ENCODE measurements at regions not wholly inside any gene's neighbourhood (a gene's known extent, or its start where the extent isn't known, plus 50 kb on each side); places are given as distances from the start of the nearest gene placed in this dataset.

DNA sequence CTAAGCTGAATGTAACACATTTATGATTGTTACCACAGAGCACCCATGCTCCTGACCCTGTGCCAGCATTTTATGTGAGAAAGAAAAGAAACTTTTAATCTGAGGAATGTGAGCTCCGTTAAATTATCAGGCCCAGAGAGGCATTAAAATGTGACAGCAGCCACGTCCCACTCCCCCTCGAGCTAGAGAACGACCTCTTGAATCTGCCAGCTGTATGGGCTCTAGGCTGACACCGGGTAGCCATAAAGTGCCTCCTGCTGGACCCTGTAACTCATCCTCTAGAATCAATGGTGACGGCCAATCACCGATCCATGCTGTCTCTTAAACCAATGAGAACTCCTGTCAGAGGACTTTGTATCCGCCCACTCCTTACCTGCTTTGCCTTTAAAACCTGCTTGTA, 110.2 kb upstream of the ADRA2C start:
- Mint-ChIP-seq H3K36me3 (no peaks in the 10 kb centered on the region), H3K27me3 (peaks cover 93% of the 10 kb centered on the region), H3K4me1 (peaks cover 16% of the 10 kb centered on the region), H3K9me3 (no peaks in the 10 kb centered on the region), H3K27ac (no peak overlapping the region), H3K4me3 (no peak overlapping the region)
- ATAC-seq: no peak

GRCh38 chr4:3655485-3655884, 110.7 kb upstream of the ADRA2C start:
- H3K27ac Mint-ChIP-seq: no peak overlapping the region

DNA sequence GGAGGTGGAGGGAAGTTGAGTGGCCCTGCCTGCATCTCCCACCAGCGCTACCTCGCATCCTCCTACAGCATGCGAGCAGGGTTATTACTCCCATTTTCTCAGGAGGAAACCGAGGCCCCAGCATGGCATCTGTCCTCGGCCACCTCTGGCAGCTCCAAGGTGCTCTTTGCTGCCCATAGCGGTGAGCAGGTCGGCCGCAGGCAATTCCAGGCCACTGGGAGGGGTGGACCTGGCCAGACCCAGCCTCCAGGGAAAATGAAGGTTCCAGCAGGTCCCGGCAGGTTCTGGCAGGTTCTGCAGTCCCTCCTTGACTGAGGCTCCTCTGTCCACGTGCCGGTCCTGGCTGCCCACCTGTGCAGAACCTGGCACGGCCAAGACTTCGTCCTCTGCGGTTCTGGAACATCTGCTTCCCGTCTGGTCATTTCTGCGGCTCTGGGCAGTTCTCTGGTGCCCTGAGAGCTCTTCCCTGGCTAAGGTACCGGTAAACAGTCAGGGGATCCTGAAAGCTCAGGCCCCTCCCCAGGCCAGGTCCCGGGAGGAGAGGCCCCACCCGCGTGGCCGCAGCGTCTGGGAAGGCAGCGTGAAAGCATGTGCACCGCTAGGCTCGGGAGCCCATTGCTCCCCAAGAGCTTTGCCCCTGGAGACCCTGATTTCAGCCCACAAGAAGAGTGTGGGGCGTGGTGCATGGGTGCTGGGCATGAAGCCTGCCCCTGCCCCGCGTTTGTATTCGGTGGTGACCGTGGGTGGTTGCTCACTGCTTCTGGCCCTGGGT, 112.0 kb upstream of the ADRA2C start:
- ATAC-seq: no peak
- Mint-ChIP-seq H3K4me3 (no peak overlapping the region), H3K9me3 (no peaks in the 10 kb centered on the region), H3K36me3 (no peaks in the 10 kb centered on the region), H3K27me3 (peaks cover 93% of the 10 kb centered on the region), H3K27ac (no peak overlapping the region), H3K4me1 (peaks cover 9% of the 10 kb centered on the region)

More at GRCh38 chr4:3655485-3655884, 110.7 kb upstream of the ADRA2C start:
- no peaks in the 10 kb centered on the region for H3K9me3 Mint-ChIP-seq
- no peak for ATAC-seq
- peaks cover 12% of the 10 kb centered on the region for H3K4me1 Mint-ChIP-seq
- peaks cover 93% of the 10 kb centered on the region for H3K27me3 Mint-ChIP-seq
- no peak overlapping the region for H3K4me3 Mint-ChIP-seq
- no peaks in the 10 kb centered on the region for H3K36me3 Mint-ChIP-seq

- Mint-ChIP-seq H3K36me3 (no peaks in the 10 kb centered on the region), H3K27me3 (peaks cover 86% of the 10 kb centered on the region), H3K27ac (no peak overlapping the region), H3K9me3 (no peaks in the 10 kb centered on the region), H3K4me1 (peaks cover 9% of the 10 kb centered on the region), H3K4me3 (no peak overlapping the region)
- ATAC-seq: no peak
Measured at GRCh38 chr4:3652586-3652985, 113.6 kb upstream of the ADRA2C start.

GRCh38 chr4:3651267-3651845, 114.8 kb upstream of the ADRA2C start:
- Mint-ChIP-seq H3K27ac (no peak overlapping the region), H3K36me3 (no peaks in the 10 kb centered on the region), H3K4me3 (no peak overlapping the region), H3K27me3 (peaks cover 79% of the 10 kb centered on the region), H3K9me3 (no peaks in the 10 kb centered on the region), H3K4me1 (peaks cover 5% of the 10 kb centered on the region)
- ATAC-seq: no peak

GRCh38 chr4:3649491-3649890, 116.7 kb upstream of the ADRA2C start:
- Mint-ChIP-seq H3K4me3 (no peak overlapping the region), H3K9me3 (no peaks in the 10 kb centered on the region), H3K4me1 (no peaks in the 10 kb centered on the region), H3K36me3 (no peaks in the 10 kb centered on the region), H3K27me3 (peaks cover 68% of the 10 kb centered on the region), H3K27ac (no peak overlapping the region)
- ATAC-seq: no peak

DNA sequence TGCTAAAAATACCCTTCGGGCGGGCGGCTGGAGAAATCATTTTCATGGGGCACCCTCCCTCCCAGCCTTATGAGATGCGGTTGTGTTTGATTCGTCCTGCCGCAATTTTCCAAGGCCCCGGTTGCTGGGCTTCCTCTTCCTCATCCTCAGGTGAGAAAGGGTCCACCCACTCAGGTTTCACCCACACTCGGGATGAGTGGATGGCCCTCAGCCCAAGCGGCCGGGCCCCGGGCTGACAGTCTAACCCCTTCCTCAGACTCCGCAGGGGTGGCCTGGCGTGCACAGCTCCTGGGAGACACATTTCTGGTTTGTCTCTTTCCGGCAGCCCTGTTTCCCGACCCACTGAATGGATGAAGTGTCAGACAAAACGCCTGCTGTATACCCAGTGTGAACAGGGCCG, 116.5 kb upstream of the LRPAP1 start:
- Mint-ChIP-seq H3K9me3 (no peaks in the 10 kb centered on the region), H3K27ac (no peak overlapping the region), H3K36me3 (no peaks in the 10 kb centered on the region), H3K27me3 (peaks cover 68% of the 10 kb centered on the region), H3K4me3 (no peak overlapping the region), H3K4me1 (no peaks in the 10 kb centered on the region)
- no peak for ATAC-seq

DNA sequence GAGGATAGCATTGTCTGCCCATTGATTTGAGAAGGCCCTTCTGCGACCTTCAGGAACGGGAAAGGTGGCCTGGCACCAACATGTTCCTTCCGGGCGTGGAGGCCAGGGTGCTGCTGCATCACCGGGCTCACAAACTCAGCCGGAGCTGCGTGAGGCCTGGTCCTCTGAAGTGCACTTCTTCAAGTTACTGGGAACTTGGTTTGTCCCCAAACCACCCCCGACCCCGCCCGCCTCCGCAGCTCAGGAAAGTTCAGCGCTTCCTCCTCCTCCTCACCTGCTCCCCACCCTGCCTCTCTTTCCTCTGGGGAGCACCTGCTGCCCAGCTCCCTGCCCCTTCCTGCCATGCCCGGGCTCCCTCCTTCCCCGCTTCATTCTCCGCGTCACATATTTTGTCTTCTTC, 116.0 kb upstream of the LRPAP1 start:
- Mint-ChIP-seq H3K4me3 (no peak overlapping the region), H3K27ac (no peak overlapping the region), H3K36me3 (no peaks in the 10 kb centered on the region), H3K4me1 (no peaks in the 10 kb centered on the region), H3K9me3 (no peaks in the 10 kb centered on the region), H3K27me3 (peaks cover 68% of the 10 kb centered on the region)
- ATAC-seq: no peak

- H3K27me3 Mint-ChIP-seq: peaks cover 65% of the 10 kb centered on the region
- no peak overlapping the region for H3K4me3 Mint-ChIP-seq
- no peaks in the 10 kb centered on the region for H3K9me3 Mint-ChIP-seq
- ATAC-seq: no peak
- H3K27ac Mint-ChIP-seq: no peak overlapping the region
- H3K4me1 Mint-ChIP-seq: no peaks in the 10 kb centered on the region
- H3K36me3 Mint-ChIP-seq: no peaks in the 10 kb centered on the region
Measured at GRCh38 chr4:3647421-3647820, 115.2 kb upstream of the LRPAP1 start.

DNA sequence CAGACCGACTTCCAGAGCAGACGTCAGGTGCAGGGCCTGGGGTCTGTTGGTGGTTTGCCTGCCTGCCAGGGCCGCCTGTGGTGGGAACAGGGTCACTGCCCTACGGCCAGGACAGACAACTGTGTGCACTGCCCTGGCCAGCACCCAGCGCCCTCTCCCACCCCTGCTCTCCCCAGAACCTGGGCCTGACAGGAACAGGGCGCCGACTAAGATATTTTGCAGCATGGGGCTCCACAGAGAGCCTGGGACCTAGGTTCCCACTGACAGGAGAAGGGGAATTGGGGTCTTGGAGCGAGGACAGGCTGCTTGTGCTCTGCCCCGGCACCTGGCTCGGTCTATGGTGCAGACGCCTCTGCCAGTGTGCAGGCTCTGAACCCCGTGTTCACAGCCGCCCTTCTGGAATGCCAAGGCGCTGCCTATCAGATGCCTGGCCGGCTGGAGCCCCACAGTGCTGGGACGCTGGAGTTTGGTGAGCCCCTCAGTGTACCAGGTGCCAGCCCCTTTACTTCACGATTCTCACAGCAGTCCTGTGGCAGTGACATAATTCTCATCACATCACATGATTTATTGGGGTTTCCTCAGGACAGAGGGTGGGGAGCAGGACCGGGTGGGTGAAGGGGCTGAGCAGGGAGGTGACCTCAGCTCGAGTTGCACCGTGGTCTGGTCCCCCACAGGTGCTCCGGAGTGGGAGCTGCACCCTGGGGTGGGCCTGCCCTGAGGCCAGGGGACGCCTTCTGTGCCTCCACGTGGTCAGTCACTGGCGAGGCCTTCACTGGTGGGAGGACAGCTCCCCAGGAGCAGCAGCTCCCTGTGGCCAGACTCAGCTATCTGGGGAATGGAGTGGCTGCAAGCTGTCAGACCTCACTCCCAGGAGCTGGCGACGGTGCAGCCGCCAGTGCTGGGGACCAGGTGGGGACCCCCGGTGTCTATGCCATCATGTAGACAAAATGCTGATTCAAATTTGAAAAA, 113.8 kb upstream of the LRPAP1 start:
- ATAC-seq: no peak
- Mint-ChIP-seq H3K9me3 (no peaks in the 10 kb centered on the region), H3K4me1 (peaks cover under 1% of the 10 kb centered on the region), H3K27me3 (peaks cover 65% of the 10 kb centered on the region), H3K36me3 (no peaks in the 10 kb centered on the region), H3K4me3 (no peak overlapping the region), H3K27ac (no peak overlapping the region)

DNA sequence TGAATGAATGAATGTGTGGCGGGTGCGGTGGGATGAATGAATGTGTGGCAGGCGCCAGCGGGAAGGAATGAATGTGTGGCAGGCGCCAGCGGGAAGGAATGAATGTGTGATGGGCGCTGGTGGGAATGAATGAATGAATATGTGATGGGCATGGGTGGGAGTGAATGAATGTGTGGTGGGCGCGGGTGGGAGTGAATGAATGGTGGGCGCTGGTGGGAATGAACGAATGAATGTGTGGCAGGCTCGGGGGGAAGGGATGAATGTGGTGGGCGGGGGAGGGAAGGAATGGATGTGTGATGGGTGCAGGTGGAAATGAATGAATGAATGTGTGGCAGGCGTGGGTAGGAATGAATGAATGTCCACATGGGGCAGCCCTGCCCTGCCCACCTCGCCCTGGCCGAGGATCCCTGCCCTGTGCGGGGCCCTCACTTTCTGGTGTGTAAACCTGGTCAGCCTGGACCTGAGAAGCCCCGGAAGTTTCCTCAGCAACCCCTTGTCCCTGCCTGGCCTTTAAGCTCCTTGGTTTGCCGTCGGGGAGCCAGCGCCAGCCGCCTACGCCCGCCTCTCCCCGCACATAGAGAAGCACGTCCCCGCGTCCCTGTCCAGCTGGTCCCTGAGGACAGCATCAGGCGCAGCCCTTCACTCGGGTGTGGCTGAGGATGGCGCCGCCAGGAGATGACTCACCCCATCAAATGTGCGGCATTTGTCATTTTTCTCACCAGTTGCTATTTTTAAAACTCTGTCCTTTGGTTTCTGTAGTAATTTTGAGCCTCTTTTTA, 112.8 kb upstream of the LRPAP1 start:
- Mint-ChIP-seq H3K4me3 (no peak overlapping the region), H3K27me3 (peaks cover 61% of the 10 kb centered on the region), H3K9me3 (no peaks in the 10 kb centered on the region), H3K36me3 (no peaks in the 10 kb centered on the region), H3K4me1 (peaks cover 10% of the 10 kb centered on the region), H3K27ac (no peak overlapping the region)
- ATAC-seq: no peak

- no peak overlapping the region for H3K27ac Mint-ChIP-seq
- H3K27me3 Mint-ChIP-seq: peaks cover 56% of the 10 kb centered on the region
- H3K36me3 Mint-ChIP-seq: no peaks in the 10 kb centered on the region
- H3K4me3 Mint-ChIP-seq: no peak overlapping the region
- no peak for ATAC-seq
- peaks cover 14% of the 10 kb centered on the region for H3K4me1 Mint-ChIP-seq
- H3K9me3 Mint-ChIP-seq: no peaks in the 10 kb centered on the region
Measured at GRCh38 chr4:3643518-3644433, 111.6 kb upstream of the LRPAP1 start.

GRCh38 chr4:3642806-3643517, 110.7 kb upstream of the LRPAP1 start:
- no peaks in the 10 kb centered on the region for H3K36me3 Mint-ChIP-seq
- H3K27me3 Mint-ChIP-seq: peaks cover 51% of the 10 kb centered on the region
- no peak overlapping the region for H3K27ac Mint-ChIP-seq
- ATAC-seq: no peak
- peaks cover 14% of the 10 kb centered on the region for H3K4me1 Mint-ChIP-seq
- no peak overlapping the region for H3K4me3 Mint-ChIP-seq
- H3K9me3 Mint-ChIP-seq: no peaks in the 10 kb centered on the region

All from stimulated activated memory B cell treated with anti-CD40 and anti-IgM and Interleukin-4, amounts not matched to agents 10 μg/mL and 1 μg/mL and 100 μg/mL, for 72 hours (primary cell).